Ovary (tissue), 3 donors: ENCODE measurements at regions not wholly inside any gene's neighbourhood (a gene's known extent, or its start where the extent isn't known, plus 50 kb on each side); places are given as distances from the start of the nearest gene placed in this dataset.

Experiments
- CTCF ChIP-seq, 3 donors: fragments of 450-650 bp in 2 of 3; fragments of 200-600 bp in 1 of 3; IDR thresholded peaks; one replicate each; pipeline versions ENCODE4 v1.5.1 to v1.8.0; 2016 to 2022; ENCODE audit warnings: antibody characterized with exemption in 3 of 3, mild to moderate bottlenecking in 1 of 3
- EP300 ChIP-seq: sonication (generic); formaldehyde crosslinking; IDR thresholded peaks from one replicate; pipeline ENCODE4 v1.6.1; 2017; ENCODE audit warnings: antibody characterized with exemption
- POLR2A ChIP-seq: fragments of 450-650 bp; IDR thresholded peaks from one replicate; pipeline ENCODE4 v1.6.1; 2017; ENCODE audit warnings: antibody characterized with exemption, mild to moderate bottlenecking, moderate library complexity
- donor health status: DM: no; HTN: no; CAD: no.

- TF ChIP-seq CTCF (IDR thresholded peaks at IDR 0.05) (no peak), EP300 (no peak), POLR2A (no peak)
Observed at GRCh38 chr6:104183816-104184435, 675.8 kb downstream of the HACE1 start.
